Colonic mucosa (tissue), 4 donors: ENCODE measurements at regions not wholly inside any gene's neighbourhood (a gene's known extent, or its start where the extent isn't known, plus 50 kb on each side); places are given as distances from the start of the nearest gene placed in this dataset.
"Not testable (repeated sequence)": the region's sequence is repeated elsewhere in the genome, so short reads cannot be mapped to it uniquely, and the experiment has no call there.

Source experiments
- DNase-seq: peaks from one replicate; pipeline ENCODE4 v3.0.0-alpha.2; 2020
- H3K27ac ChIP-seq: fragments of 200-600 bp; one replicate; pipeline ENCODE4 v1.8.0; 2021
- H3K27me3 ChIP-seq: fragments of 200-600 bp; one replicate; pipeline ENCODE4 v1.8.0; 2021
- H3K36me3 ChIP-seq: fragments of 200-600 bp; one replicate; pipeline ENCODE4 v1.8.0; 2021
- H3K4me1 ChIP-seq: fragments of 200-600 bp; one replicate; pipeline ENCODE4 v1.8.0; 2021; ENCODE audit warnings: mild to moderate bottlenecking
- H3K4me3 ChIP-seq: fragments of 200-600 bp; one replicate; pipeline ENCODE4 v1.8.0; 2021
- H3K9ac ChIP-seq, 2 donors: one replicate each; pipeline ENCODE4 v1.7.0; 2013; ENCODE audit warnings: control low read depth in 2 of 2, low read depth in 2 of 2, low read length in 2 of 2
- H3K9me3 ChIP-seq: fragments of 200-600 bp; one replicate; pipeline ENCODE4 v1.8.0; 2021
- intact Hi-C: fragments of 100-400 bp; cut with DNase I; formaldehyde crosslinking; loops from one replicate; pipeline ENCODE4 v1.14.1; 2022
- TF ChIP-seq, protein P1 (sequence below): fragments of 200-600 bp; IDR thresholded peaks from one replicate; pipeline ENCODE4 v1.8.0; 2022; ENCODE audit warnings: antibody characterized with exemption, mild to moderate bottlenecking
- donor health status: healthy.
- donor health status: DM: no; HTN: no; CAD: no.
- donor health status: DM: no; HTN: no; CAD: no.

DNA sequence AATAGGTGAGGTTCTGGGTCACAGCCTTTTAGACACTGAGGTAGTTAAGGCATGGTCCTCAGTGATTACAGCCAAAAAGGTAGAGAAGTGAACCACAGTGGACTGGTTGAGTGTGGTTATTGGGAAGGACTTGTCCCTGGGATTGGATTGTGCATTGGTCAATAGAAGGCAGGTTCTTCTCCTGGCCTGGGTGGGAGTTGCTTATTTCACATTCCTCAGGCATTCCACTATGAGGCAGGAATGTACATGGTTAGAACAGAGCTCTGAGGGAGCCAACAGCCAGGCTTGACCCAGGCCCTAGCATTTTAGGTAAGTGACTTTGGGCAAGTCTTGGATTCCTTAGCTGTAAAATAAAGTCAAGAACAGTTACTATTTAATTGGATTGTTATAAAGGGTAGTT is 97.9 kb upstream of the MARK1 start:
- Histone ChIP-seq H3K27me3 (no peaks in the 10 kb centered on the region), H3K27ac (no peak overlapping the region), H3K36me3 (no peaks in the 10 kb centered on the region), H3K9ac (no peak overlapping the region), H3K4me1 (no peaks in the 10 kb centered on the region), H3K9me3 (no peaks in the 10 kb centered on the region), H3K4me3 (no peak overlapping the region)
- TF ChIP-seq, protein P1, sequence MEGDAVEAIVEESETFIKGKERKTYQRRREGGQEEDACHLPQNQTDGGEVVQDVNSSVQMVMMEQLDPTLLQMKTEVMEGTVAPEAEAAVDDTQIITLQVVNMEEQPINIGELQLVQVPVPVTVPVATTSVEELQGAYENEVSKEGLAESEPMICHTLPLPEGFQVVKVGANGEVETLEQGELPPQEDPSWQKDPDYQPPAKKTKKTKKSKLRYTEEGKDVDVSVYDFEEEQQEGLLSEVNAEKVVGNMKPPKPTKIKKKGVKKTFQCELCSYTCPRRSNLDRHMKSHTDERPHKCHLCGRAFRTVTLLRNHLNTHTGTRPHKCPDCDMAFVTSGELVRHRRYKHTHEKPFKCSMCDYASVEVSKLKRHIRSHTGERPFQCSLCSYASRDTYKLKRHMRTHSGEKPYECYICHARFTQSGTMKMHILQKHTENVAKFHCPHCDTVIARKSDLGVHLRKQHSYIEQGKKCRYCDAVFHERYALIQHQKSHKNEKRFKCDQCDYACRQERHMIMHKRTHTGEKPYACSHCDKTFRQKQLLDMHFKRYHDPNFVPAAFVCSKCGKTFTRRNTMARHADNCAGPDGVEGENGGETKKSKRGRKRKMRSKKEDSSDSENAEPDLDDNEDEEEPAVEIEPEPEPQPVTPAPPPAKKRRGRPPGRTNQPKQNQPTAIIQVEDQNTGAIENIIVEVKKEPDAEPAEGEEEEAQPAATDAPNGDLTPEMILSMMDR = no peak
- DNase-seq = no peak
- intact Hi-C loops = no loop called here

- DNase-seq = no peak
- no peak overlapping the region for H3K27ac ChIP-seq
- no peak overlapping the region for H3K9ac ChIP-seq
- H3K27me3 ChIP-seq = no peaks in the 10 kb centered on the region
- H3K4me3 ChIP-seq = no peak overlapping the region
- TF ChIP-seq, protein P1 = no peak
- no peaks in the 10 kb centered on the region for H3K4me1 ChIP-seq
- intact Hi-C loops = no loop called here
- H3K9me3 ChIP-seq = no peaks in the 10 kb centered on the region
- H3K36me3 ChIP-seq = no peaks in the 10 kb centered on the region
Observed at GRCh38 chr1:220426989-220427388, 100.9 kb upstream of the MARK1 start.

- Histone ChIP-seq H3K4me3 (no peak overlapping the region), H3K27me3 (no peaks in the 10 kb centered on the region), H3K9me3 (no peaks in the 10 kb centered on the region), H3K36me3 (no peaks in the 10 kb centered on the region), H3K4me1 (no peaks in the 10 kb centered on the region), H3K27ac (no peak overlapping the region), H3K9ac (no peak overlapping the region)
- intact Hi-C loops = no loop called here
- no peak for DNase-seq
- TF ChIP-seq, protein P1 = no peak
Observed at GRCh38 chr1:220425852-220426251, 102.1 kb upstream of the MARK1 start.

DNA sequence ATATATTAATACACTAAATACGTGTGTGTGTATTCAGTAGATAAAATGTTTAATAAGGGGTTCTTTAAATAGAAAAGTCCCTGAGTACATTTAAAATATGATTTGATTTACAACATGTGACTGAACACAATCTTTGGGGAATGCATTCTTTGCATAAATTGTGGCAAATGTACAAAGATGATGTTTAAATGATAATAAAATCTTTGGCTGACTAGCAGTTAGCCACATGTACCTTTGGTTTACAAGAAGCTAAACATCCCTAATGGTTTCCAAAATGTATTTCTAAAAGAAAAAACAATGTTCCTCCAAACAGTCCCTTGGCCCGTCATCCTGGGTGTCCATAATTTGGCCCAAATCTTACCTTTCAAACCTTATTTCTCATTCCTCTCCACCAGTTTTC is 106.4 kb upstream of the MARK1 start:
- H3K36me3 ChIP-seq = no peaks in the 10 kb centered on the region
- no peaks in the 10 kb centered on the region for H3K27me3 ChIP-seq
- TF ChIP-seq, protein P1 = no peak
- DNase-seq = no peak
- H3K9me3 ChIP-seq = no peaks in the 10 kb centered on the region
- no peaks in the 10 kb centered on the region for H3K4me1 ChIP-seq
- intact Hi-C loops = no loop called here
- no peak overlapping the region for H3K4me3 ChIP-seq
- H3K27ac ChIP-seq = no peak overlapping the region
- no peak overlapping the region for H3K9ac ChIP-seq

DNA sequence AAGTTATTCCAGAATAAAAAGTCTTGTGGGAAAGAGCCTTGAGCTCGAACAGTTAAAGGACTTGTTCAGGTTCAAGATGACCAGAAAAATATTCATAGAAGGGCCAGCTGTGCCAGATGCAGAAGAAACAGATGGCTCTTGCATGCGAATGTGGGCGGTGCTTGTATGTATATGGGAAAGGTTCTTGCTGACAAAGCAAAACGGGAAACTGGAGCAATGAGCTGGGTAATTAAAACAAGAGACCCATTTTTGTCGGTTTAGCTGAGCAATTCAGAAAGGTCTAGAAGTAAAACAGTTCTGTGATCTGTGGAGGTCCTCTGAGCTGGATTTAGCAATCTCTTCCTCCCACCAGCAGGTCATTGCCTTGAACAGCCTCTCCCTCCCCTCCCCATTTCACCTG is 107.2 kb upstream of the MARK1 start:
- TF ChIP-seq, protein P1 = no peak
- no peaks in the 10 kb centered on the region for H3K36me3 ChIP-seq
- no peak for DNase-seq
- H3K4me3 ChIP-seq = no peak overlapping the region
- H3K9me3 ChIP-seq = no peaks in the 10 kb centered on the region
- intact Hi-C loops = no loop called here
- no peak overlapping the region for H3K27ac ChIP-seq
- no peaks in the 10 kb centered on the region for H3K27me3 ChIP-seq
- H3K4me1 ChIP-seq = no peaks in the 10 kb centered on the region
- no peak overlapping the region for H3K9ac ChIP-seq

DNA sequence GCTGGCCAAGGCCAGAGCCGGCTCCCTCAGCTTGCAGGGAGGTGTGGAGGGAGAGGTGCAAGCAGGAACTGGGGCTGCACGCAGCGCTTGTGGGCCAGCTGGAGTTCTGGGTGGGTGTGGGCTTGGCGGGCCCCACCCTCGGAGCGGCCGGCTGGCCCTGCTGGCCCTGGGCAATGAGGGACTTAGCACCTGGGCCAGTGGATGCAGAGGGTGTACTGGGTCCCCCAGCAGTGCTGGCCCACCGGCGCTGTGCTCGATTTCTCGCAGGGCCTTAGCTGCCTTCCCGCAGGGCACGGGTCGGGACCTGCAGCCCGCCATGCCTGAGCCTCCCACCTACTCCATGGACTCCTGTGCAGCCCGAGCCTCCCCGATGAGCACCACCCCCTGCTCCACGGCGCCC is 115.6 kb upstream of the MARK1 start:
- H3K36me3 ChIP-seq, H3K9ac ChIP-seq, H3K27me3 ChIP-seq, H3K27ac ChIP-seq, intact Hi-C loops, H3K4me1 ChIP-seq, DNase-seq, H3K9me3 ChIP-seq, H3K4me3 ChIP-seq: not testable (repeated sequence)
